ENCODE measurements at regions not wholly inside any gene's neighbourhood (a gene's known extent, or its start where the extent isn't known, plus 50 kb on each side); places are given as distances from the start of the nearest gene placed in this dataset.

GRCh38 chr18:66833646-66834045 is 229.8 kb upstream of the CDH19 start:
- no peak for DNase-seq (ENCODE audit: low read depth)
- TF ChIP-seq, protein P1, sequence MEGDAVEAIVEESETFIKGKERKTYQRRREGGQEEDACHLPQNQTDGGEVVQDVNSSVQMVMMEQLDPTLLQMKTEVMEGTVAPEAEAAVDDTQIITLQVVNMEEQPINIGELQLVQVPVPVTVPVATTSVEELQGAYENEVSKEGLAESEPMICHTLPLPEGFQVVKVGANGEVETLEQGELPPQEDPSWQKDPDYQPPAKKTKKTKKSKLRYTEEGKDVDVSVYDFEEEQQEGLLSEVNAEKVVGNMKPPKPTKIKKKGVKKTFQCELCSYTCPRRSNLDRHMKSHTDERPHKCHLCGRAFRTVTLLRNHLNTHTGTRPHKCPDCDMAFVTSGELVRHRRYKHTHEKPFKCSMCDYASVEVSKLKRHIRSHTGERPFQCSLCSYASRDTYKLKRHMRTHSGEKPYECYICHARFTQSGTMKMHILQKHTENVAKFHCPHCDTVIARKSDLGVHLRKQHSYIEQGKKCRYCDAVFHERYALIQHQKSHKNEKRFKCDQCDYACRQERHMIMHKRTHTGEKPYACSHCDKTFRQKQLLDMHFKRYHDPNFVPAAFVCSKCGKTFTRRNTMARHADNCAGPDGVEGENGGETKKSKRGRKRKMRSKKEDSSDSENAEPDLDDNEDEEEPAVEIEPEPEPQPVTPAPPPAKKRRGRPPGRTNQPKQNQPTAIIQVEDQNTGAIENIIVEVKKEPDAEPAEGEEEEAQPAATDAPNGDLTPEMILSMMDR (IDR thresholded peaks at IDR 0.05; ENCODE audit: low read depth, low read length, missing control alignments), result no peak
- H3K4me3 ChIP-seq (ENCODE audit: low read depth, low read length), result no peak overlapping the region

DNA sequence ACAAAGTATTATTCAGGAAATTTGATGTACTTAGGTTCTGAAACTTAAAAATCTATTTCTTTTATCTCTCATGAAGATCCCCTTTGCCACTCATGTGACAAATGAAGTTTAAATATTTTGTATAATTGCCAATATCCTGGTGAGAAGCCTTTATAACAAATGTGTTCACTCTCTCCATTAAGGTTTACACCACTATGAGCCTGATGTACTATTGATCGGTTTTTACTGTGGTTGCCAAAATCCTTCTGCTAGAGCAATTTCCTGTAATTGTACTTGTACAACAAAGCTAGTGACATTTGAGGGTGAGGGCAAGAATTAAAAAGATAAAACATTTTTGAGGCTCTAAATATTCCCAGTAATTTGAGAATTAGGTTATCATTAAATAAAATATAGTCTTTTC is 222.3 kb upstream of the CDH19 start:
- DNase-seq (ENCODE audit: low read depth), result no peak
- TF ChIP-seq, protein P1 (IDR thresholded peaks at IDR 0.05; ENCODE audit: low read depth, low read length, missing control alignments), result no peak
- no peak overlapping the region for H3K4me3 ChIP-seq (ENCODE audit: low read depth, low read length)

DNA sequence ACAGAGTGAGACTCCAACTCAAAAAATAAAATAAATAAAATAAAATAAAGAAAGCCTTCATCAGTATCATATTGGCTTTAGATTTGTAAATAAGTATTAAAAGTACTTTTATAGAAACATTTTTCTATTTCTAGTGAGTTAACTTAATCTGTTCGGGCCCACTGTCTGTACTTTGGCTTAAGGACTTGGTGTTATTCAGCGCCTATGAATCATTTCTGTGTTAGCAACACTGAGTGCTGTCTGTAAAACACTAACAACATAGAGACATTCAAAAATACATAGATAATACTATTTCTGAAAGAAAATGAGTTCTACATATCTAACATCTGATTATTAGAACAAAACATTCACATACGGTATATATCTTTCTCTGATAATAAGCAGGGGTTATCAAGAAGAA is 221.5 kb upstream of the CDH19 start:
- DNase-seq (ENCODE audit: low read depth), result no peak
- TF ChIP-seq, protein P1 (IDR thresholded peaks at IDR 0.05; ENCODE audit: low read depth, low read length, missing control alignments), result no peak
- H3K4me3 ChIP-seq (ENCODE audit: low read depth, low read length), result no peak overlapping the region

DNA sequence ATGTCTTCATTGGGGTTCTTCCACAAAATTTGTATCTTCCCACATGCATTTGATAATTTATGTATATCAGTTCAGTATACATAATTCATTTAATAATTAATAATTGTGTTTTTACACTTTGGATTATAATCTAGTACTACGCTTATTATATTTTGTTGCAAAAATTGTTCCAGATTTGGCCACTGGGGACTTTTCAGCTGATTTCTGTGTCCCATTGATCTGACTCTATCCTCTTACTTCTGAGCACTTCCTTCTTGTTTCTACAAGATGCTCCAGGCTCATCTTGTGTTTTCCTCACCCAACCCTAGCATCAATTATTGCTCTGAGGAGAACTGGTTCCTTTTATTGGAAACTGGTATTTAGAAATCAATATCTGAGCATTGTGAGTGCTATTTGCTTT is 215.3 kb upstream of the CDH19 start:
- H3K4me3 ChIP-seq (ENCODE audit: low read depth, low read length), result no peak overlapping the region
- TF ChIP-seq, protein P1 (IDR thresholded peaks at IDR 0.05; ENCODE audit: low read depth, low read length, missing control alignments), result peak; percentile 10
- no peak for DNase-seq (ENCODE audit: low read depth)

DNA sequence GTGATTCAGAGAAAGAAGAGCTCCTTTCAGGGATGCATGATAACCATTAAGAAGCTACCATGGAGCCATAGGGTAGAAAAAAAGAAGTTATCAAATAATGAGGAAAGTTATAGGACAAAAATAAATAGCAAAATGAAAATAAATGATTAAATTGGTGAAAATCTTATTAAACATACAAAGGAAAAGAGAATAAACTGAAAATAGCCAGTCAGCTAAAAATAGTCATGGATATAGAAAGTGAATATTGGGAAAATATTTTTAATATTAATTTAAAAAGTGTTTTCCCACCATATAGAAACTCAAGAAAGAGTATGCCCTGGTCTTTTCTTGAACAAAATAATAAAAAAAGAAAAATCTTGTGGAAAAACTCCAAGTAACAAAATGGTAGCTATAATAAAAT is 209.2 kb upstream of the CDH19 start:
- DNase-seq (ENCODE audit: low read depth), result no peak
- no peak overlapping the region for H3K4me3 ChIP-seq (ENCODE audit: low read depth, low read length)
- TF ChIP-seq, protein P1 (IDR thresholded peaks at IDR 0.05; ENCODE audit: low read depth, low read length, missing control alignments), result no peak

GRCh38 chr18:66795051-66795450 is 191.2 kb upstream of the CDH19 start:
- H3K4me3 ChIP-seq (ENCODE audit: low read depth, low read length), result no peak overlapping the region
- no peak for DNase-seq (ENCODE audit: low read depth)
- TF ChIP-seq, protein P1 (IDR thresholded peaks at IDR 0.05; ENCODE audit: low read depth, low read length, missing control alignments), result no peak

- no peak for DNase-seq (ENCODE audit: low read depth)
- H3K4me3 ChIP-seq (ENCODE audit: low read depth, low read length), result no peak overlapping the region
- TF ChIP-seq, protein P1 (IDR thresholded peaks at IDR 0.05; ENCODE audit: low read depth, low read length, missing control alignments), result no peak
Measured at GRCh38 chr18:66792466-66792865, 188.6 kb upstream of the CDH19 start.

Measured in GM12864 (cell line).